GM19455 (cell line): ENCODE measurements at regions not wholly inside any gene's neighbourhood (a gene's known extent, or its start where the extent isn't known, plus 50 kb on each side); places are given as distances from the start of the nearest gene placed in this dataset.
"Not testable (repeated sequence)": the region's sequence is repeated elsewhere in the genome, so short reads cannot be mapped to it uniquely, and the experiment has no call there.

Experiments used
- ATAC-seq: cut with Tn5 transposase; IDR thresholded peaks from one replicate; pipeline ENCODE4 v1.9.1; 2021; ENCODE audit not compliant: unreplicated experiment

DNA sequence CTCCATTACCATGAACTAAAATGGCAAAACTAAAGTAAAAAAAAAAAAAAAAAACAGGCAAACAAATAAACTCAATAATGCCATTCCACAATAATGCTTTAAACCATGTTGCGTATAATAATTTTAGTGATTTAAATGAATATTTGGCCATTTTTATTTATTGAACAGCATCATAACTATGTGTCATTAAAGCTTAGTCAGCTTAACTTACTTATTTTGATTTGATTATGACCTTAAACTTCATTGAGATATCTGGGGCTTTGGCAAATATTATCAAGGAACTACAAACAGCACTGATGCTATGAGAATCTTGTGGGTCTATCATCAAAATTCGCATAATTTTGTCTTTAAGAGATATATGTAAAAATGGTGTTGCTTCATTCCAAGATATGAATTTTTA, 1610.3 kb upstream of the NUDT12 start:
- ATAC-seq: no peak

DNA sequence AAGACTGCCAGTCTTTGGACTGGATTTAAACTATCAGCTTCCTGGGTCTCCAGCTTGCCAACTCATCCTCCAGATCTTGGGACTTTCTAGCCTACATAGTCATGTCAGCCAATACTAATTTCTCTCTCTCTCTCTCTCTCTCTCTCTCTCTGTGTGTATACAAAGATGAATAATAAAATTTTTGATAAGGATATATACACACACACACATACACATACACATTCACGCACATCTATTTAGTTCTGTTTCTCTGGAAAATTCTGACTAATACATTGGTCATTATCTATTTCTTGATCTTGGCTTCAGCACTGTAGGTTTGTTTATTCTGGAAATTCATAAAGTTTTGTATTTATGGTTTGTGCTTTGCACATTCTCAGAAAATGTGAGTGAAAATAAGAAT, 1606.2 kb upstream of the NUDT12 start:
- no peak for ATAC-seq

DNA sequence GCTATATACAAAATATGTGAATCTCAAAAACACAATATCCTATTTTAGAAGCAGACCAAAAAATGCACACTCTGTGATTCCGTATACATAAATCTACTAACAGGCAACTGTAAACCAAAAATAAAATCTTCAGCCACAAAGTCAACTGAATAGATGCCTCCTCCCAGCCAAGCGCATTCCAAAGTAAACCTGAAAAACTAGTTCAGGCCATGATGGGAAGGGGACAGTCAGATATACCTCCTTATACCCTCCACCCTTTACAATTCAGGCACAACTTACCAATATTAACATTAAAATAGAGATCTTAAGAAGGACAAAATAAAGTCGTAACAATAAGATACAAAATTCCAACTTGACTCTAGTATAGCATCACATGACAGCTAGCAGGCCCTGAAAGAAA, 1604.5 kb upstream of the NUDT12 start:
- no peak for ATAC-seq

DNA sequence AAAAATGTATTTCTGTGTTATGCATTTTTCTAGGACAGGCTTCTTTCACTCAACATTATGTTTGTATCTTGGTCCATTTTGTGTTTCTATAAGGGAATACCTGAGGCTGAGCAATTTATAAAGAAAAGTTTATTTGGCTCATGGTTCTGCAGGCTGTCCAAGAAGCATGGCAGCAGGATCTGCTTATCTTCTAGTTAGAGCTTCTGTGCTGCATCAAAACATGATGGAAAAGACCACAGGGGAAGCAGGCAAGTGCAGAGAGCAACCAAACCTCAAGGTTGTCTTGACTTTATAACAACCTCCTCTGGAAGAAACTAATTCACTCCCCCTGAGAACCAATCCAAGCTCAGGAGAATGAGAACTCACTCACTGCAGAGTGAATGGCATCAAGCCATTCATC, 1601.0 kb upstream of the NUDT12 start:
- no peak for ATAC-seq

DNA sequence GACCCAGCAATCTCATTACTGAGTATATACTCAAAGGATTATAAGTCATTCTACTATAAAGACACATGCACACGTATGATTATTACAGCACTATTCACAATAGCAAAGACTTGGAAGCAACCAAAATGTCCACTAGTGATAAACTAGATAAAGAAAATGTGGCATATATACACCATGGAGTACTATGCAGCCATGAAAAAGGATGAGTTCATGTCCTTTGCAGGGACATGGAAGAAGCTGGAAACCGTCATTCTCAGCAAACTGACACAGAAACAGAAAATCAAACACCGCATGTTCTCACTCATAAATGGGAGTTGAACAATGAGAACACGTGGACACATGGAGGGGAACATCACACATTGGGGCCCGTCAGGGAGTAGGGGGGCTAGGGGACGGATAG, 1600.0 kb upstream of the NUDT12 start:
- not testable (repeated sequence) for ATAC-seq

DNA sequence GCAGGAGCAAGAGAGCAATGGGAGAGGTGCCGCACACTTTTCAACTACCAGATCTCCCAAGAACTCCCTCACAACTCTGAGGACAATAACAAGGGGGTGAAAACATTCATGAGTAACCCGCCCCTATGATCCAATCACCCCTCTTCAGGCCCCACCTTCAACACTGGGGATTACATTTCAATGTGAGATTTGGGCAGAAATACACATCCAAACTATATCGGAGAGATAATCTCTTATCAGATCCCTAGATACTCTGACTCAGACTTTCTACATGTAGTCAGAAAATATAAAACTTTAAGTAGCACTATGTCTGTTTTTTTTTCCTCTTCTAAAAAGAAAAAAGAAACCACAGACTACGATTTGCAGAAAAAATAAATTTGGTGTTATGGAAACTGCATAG, 1595.9 kb upstream of the NUDT12 start:
- ATAC-seq: no peak

DNA sequence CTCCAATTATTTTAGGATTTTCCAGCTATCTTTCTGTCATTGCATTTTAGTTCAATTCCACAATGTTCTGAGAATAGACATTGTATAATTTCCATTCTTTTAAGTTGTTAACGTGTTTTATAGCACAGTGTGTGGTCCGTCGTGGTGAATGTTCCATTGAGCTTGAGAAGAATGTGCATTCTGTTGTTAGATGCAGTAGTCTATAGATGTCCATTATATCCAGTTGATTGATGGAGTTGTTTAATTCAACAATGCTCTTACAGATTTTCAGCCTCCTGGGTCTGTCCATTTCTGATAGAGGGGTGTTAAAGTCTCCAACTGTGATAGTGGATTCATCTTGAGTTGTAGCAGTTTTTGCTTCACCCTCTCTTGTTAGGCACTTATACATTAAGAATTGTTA, 1587.7 kb upstream of the NUDT12 start:
- no peak for ATAC-seq

DNA sequence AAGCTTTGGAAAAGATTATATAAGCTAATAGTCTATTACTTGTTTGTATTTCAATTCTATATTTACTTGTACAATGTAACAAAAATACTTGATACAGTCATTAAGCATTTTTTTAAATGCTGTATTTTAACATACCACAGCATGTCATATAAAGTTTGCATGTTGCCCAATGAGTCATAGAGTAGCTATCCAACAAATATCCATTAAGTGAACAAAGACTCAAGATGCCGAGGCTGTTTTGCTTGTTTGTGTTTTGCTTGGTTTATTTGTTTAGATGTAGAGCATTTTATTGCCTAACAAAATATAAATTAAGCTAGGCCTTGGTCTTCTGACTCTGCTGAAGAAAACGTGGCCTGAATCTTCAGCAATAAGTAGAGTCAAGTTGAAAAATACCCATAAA, 1584.3 kb upstream of the NUDT12 start:
- no peak for ATAC-seq

DNA sequence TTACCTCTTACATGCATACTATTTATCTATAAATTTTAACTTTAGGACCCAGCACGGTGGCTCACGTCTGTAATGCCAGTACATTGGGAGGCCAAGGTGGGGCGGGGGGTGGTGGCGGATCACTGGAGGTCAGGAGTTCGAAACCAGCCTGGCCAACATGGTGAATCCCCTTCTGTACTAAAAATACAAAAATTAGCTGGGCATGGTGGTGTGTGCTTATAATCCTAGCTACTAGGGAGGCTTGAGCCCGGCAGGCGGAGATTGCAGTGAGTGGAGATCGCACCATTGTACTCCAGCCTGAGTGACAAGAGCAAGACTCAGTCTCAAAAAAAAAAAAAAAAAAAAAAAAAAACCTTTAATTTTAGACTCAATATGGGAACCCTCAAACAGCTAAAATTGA, 1582.6 kb upstream of the NUDT12 start:
- no peak for ATAC-seq

DNA sequence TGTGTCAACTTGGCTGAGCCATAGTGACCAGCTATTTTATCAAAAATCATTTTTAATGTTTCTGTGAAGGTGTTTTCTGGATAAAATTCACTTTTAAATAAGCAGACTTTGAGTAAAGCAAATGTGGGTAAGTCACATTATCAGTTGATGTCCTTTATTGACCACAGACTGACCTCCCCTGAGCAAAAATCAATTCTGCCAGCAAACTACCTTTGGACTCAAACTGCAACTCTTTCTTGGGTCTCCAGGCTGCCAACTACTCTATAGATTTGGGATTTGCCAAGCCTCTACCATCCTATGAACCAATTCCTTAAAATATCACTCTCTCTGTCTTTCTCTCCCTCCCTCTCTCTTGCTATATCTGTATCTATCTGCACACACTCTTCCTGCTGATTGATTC, 1571.7 kb upstream of the NUDT12 start:
- ATAC-seq: no peak

DNA sequence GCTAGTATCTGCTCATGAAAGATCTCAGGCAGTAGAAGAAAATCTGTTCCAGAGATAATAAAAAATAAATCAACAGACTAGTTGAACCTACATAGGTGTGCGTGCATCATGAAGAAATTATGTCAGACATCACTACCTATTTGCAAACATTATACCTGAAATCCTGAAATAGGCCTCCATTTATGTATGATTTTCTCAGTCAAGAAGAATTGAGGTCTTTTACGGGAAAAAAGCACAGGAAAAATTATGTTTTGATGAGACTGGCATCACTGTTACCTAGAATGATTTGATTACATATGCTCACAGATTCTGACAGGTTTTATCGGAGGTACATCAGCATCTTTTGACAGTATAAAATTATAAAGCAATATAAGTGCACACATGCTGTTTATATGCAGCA, 1570.5 kb upstream of the NUDT12 start:
- no peak for ATAC-seq

DNA sequence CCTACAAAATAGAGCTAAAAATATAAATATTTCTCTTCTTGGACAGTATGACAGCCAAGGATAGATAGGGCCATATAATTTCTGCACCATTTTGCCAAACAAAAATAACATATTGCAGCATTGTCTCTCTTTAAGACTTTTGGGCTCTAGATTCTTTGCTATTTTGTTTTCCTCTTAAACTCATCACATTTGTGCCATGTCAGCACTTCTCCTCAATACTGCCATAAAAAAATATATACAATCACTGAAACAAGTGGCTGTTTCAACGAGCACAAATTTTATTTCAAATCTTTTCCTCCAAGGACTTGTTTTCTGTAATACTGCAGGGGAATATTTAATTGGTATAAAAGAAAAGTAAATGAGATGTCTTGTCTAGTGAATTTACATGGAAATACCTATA, 1570.0 kb upstream of the NUDT12 start:
- ATAC-seq: no peak

DNA sequence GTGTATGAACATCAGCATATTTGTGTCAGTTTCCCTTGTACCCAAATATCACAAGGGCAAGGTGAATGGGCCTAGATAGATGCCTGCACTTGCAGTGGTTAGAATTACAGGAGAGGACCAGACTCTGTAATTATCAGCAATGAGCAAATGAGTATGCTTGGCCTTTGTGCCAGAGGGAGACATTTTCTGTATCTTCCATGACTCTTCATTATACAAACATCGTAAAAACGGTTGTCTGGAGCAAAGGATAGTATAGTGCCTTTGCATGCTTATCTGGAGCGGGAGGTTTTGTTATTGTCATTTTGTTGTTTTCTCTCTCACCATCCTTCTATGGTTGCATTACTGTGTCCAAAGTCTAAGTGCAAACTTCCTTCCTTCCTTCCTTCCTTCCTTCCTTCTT, 1568.5 kb upstream of the NUDT12 start:
- ATAC-seq: no peak

DNA sequence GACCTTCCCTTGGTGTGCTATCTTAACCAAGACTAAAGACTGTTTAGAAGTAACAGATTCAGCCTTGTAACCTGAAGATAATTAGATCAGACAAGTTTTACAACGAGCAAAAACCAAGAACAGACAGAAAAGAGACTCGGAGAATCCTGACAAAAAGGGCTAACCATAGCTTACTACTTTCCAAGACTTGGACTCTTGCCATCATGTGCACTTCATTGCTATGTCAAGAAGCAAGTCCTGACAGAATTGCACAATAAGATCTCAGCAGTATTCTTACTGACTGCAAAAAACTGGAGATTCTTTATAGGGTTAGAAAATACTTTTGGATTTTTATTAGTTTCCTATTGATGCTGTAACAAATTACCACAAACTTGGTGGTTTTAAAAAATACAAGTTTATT, 1539.0 kb upstream of the NUDT12 start:
- no peak for ATAC-seq

DNA sequence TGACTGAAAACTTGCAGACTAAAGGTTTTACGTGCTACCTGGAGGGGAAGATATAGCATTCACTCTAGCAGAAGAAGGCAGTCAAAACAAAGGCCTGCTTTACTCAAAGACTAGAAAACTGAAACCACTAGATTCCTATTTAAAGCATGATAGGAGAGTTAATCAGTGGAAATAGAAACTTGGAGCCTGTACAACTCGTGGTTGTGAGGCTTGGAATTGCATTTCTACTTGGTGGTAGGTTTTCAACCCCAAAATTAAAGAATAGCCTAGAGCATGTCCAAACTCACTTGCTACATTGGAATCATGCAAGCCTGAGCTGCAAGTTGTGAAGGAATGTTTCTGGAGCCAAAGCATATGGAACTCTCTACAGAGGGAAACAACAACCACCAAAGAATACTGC, 1526.4 kb upstream of the NUDT12 start:
- no peak for ATAC-seq

DNA sequence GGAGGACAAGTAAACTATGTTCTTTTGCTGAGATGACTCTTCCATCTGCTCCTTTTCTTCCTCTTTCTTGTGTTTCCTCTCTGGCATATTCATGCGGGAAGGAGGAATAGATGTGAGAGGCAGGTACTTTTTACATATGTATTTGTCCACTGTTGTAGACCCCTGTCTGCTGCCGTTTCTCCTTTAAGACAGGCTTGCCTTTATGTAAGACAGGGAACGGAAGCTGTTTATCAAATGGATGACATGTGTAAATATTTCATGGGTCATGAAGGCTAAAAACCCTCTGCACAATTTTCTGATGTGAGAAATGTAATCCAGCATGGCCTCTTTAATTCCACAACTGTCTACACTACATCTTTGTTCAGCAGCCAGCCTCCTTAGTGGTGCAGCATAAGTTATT, 1525.5 kb upstream of the NUDT12 start:
- ATAC-seq: no peak

DNA sequence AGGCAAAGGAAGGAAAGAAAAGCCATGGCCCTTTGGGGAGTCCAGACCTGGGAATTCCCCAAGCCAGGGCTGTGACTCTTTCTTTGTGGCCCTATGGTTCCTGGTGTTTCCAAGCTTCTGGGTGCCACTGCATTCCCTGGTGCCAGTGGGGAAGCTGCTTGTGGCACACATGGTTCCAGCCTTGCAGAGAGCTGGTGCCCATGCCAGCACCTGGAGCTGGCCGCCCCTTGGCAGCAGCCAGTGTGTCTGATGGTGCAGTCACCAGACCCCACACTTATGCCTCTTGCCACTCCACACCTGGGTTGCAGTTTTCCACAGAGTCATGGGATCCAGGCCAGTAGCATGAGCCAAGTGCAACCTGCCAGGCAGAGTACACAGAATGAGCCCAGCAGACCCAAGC, 1495.3 kb upstream of the NUDT12 start:
- ATAC-seq: no peak

DNA sequence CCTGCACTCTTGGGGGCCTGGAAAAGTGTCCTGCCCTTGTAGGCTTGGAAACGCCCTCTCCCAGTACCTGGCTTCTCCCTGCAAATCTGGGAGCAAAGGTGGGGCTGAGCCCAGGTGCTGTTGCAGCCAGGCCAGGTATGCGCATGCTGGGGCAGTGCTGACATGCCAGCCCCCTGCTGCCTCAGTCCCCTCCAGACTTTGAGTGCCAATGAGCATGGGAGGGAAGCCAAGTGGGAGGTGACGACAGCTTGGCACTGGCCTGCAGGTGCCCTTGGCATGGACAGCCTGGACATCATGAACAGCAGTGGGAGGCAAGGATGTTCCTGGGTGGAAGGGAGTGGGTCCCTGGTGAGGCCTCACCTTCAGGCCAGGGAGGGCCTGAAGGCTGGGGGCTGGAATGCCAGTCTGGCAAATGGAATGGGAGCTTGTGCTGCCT, 1494.4 kb upstream of the NUDT12 start:
- no peak for ATAC-seq

DNA sequence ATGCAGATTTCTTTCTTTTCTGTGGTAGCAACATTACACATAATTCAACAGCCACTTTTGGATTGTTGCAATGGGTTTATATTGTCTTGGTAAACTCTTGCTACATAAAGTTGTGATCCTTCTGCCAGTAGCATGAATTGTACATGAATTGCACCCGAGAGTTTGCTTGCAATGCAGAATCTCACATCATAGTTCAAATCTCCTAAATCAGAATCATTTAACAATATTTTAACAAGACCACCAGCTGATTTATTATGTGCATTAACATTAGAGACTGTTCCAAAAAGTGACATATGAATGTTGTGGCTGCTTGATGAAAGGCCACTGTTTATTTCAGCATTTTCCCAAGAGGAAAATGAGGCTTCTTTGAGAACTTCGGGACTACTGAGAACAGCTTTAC, 1491.8 kb upstream of the NUDT12 start:
- no peak for ATAC-seq

DNA sequence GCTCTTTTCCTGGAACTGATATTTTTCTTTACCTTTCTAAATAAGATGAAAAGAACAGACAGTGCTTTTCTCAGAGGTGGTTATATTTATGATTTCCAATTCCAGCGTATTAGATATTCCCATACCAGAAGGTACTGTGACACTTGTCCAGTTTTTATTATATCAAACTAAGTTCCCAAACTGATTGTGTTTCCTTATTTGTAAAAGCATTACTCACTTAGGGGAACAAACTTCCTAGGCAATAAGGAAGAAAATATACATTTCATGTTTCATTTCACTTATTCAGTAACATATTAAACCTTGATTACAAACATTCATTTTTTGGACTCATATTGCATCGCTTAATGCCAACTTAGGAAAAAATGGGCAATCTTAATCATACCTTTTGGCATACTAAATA, 1480.0 kb upstream of the NUDT12 start:
- no peak for ATAC-seq

DNA sequence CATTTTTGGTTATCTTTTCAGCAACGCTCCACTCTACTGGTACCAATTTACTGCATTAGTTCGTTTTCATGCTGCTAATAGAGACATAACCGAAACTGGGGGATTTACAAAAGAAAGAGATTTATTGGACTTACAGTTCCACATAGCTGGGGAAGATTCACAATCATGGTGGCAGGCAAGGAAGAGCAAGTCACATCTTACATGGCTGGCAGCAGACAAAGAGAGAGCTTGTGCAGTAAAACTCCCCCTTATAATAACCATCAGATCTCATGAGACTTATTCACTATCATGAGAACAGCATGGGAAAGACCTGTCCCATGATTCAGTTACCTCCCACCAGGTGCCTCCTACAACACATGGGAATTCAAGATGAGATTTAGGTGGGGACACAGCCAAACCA, 1474.2 kb upstream of the NUDT12 start:
- ATAC-seq: not testable (repeated sequence)

DNA sequence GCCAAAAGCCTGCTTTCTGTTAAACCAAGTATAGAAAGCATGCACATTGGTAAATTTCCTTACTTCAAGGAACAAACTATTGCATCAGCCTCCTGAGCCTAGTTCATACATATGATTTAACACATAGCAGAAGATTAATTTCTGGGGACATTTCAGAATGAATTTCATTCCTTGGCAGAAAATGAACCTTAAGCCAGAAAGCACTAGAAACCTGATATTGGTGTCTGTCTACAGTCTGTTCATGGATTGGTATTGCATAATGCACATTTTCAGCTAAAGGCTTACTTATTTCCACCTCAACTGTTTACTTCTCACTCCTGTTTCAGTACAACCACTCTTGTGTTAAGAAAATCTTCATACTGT, 1471.8 kb upstream of the NUDT12 start:
- ATAC-seq: no peak

DNA sequence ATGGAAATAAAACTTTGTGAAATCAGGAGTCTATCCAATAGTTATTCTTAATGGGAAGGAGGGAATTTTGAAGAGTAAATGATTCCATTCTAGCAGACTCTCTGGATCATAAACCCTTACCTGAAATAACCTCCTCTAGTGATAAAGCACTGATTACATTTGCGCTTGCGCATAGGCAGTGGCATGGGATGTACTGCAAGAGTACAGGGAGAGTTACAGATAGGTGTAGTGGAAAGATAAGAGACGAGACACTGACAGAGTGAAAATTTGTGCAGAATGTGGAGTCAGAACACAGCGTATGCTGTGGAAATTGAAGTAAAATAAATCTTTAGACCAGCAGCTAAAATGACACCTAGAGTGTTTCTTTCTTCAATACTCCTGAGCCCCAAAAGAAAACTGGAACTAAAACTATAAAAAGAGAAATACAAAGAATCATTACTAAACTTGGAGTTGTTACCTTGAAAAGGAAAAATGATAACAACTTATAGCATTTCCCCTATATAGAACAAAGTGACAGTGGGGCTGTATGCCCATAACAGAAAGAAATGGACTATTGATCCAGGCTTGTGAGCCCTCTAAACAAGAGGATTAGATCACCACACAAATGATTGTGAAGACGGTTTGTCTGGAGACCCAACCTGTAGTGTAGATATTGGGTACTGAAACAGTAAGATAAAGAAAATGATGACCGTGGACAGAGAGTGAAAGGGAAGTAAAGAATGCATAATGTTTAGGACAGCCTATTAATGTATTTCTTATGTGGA, 1471.2 kb upstream of the NUDT12 start:
- no peak for ATAC-seq
